Astrocyte (in vitro differentiated cells and primary cell): ENCODE measurements at regions not wholly inside any gene's neighbourhood (a gene's known extent, or its start where the extent isn't known, plus 50 kb on each side); places are given as distances from the start of the nearest gene placed in this dataset.

Experiments used
- DNase-seq: peaks from one replicate; pipeline ENCODE4 v3.0.0-alpha.2; 2010; ENCODE audit warnings: low read depth
- FAIRE-seq: peaks from 2 replicates; lab custom pipeline; 2011; peaks lifted over from hg19 to GRCh38; lab: Jason Lieb, UNC
- H2AFZ ChIP-seq: 2 replicates; pipeline ENCODE4 v1.6.0; 2012; ENCODE audit warnings: low read depth, low read length, inconsistent platforms
- H3K27ac ChIP-seq: 2 replicates; pipeline ENCODE4 v1.5.1; 2011; ENCODE audit warnings: low read depth, low read length, inconsistent platforms
- H3K27me3 ChIP-seq: 2 replicates; pipeline ENCODE4 v1.6.0; 2011; ENCODE audit warnings: low read length, inconsistent platforms; ENCODE audit not compliant: insufficient read depth
- H3K36me3 ChIP-seq: 2 replicates; pipeline ENCODE4 v1.5.1; 2011; ENCODE audit warnings: low read length, inconsistent platforms; ENCODE audit not compliant: insufficient read depth
- H3K4me1 ChIP-seq: 2 replicates; pipeline ENCODE4 v1.5.1; 2011; ENCODE audit warnings: low read length, inconsistent platforms; ENCODE audit not compliant: insufficient read depth
- H3K4me2 ChIP-seq: 2 replicates; pipeline ENCODE4 v1.6.0; 2012; ENCODE audit warnings: low read length, inconsistent platforms
- H3K4me3 ChIP-seq: 2 replicates; pipeline ENCODE4 v1.5.1; 2011; ENCODE audit warnings: low read depth, mild to moderate bottlenecking, low read length, inconsistent platforms; ENCODE audit not compliant: insufficient read depth
- H3K79me2 ChIP-seq: 2 replicates; pipeline ENCODE4 v1.6.0; 2012; ENCODE audit warnings: mild to moderate bottlenecking, low read length, inconsistent platforms; ENCODE audit not compliant: insufficient read depth
- H3K9ac ChIP-seq: 2 replicates; pipeline ENCODE4 v1.6.0; 2012; ENCODE audit warnings: mild to moderate bottlenecking, low read length, inconsistent platforms
- H3K9me3 ChIP-seq: 2 replicates; pipeline ENCODE4 v1.5.1; 2012; ENCODE audit warnings: low read depth, mild to moderate bottlenecking, low read length, inconsistent platforms; ENCODE audit not compliant: insufficient read depth
- H4K20me1 ChIP-seq: 2 replicates; pipeline ENCODE4 v1.6.0; 2012; ENCODE audit warnings: low read length, inconsistent platforms; ENCODE audit not compliant: insufficient read depth
- H3K27ac Mint-ChIP-seq: one replicate; pipeline ENCODE4 v1.8.0; 2021; ENCODE audit warnings: mild to moderate bottlenecking, mixed read lengths; ENCODE audit not compliant: unreplicated experiment
- H3K27me3 Mint-ChIP-seq: one replicate; pipeline ENCODE4 v1.8.0; 2021; ENCODE audit warnings: low read depth, mixed read lengths; ENCODE audit not compliant: unreplicated experiment
- H3K36me3 Mint-ChIP-seq: one replicate; pipeline ENCODE4 v1.8.0; 2021; ENCODE audit warnings: low read depth, mixed read lengths; ENCODE audit not compliant: unreplicated experiment
- H3K4me1 Mint-ChIP-seq: one replicate; pipeline ENCODE4 v1.8.0; 2021; ENCODE audit warnings: low read depth, mixed read lengths; ENCODE audit not compliant: unreplicated experiment
- H3K4me3 Mint-ChIP-seq: one replicate; pipeline ENCODE4 v1.8.0; 2021; ENCODE audit warnings: mild to moderate bottlenecking, moderate library complexity, mixed read lengths; ENCODE audit not compliant: unreplicated experiment
- H3K9me3 Mint-ChIP-seq: one replicate; pipeline ENCODE4 v1.8.0; 2021; ENCODE audit warnings: mild to moderate bottlenecking, mixed read lengths; ENCODE audit not compliant: unreplicated experiment
- CTCF ChIP-seq: IDR thresholded peaks from 2 replicates; pipeline ENCODE4 v1.5.1; 2011; ENCODE audit warnings: low read depth, mild to moderate bottlenecking, inconsistent platforms, low read length, moderate library complexity; ENCODE audit not compliant: insufficient read depth
- EZH2 ChIP-seq: IDR thresholded peaks from 2 replicates; pipeline ENCODE4 v1.6.1; 2012; ENCODE audit warnings: mild to moderate bottlenecking, low read length, inconsistent platforms; ENCODE audit not compliant: insufficient read depth

- DNase-seq (no peak), FAIRE-seq (no peak)
- Histone ChIP-seq H3K79me2 (no peaks in the 10 kb centered on the region), H3K4me2 (no peak overlapping the region), H4K20me1 (no peaks in the 10 kb centered on the region), H2AFZ (no peak overlapping the region), H3K4me1 (no peaks in the 10 kb centered on the region), H3K27ac (no peak overlapping the region), H3K36me3 (no peaks in the 10 kb centered on the region), H3K27me3 (no peaks in the 10 kb centered on the region), H3K9ac (no peak overlapping the region), H3K4me3 (no peak overlapping the region), H3K9me3 (no peaks in the 10 kb centered on the region)
- H3K36me3 Mint-ChIP-seq = no peaks in the 10 kb centered on the region
- peaks cover 16% of the 10 kb centered on the region for H3K4me1 Mint-ChIP-seq
- peaks cover 9% of the 10 kb centered on the region for H3K27me3 Mint-ChIP-seq
- no peak for TF ChIP-seq EZH2
- no peaks in the 10 kb centered on the region for H3K9me3 Mint-ChIP-seq
- no peak overlapping the region for H3K27ac Mint-ChIP-seq
- H3K4me3 Mint-ChIP-seq = no peak overlapping the region
These were observed 72.9 kb upstream of the IRS2 start for GRCh38 chr13:109859216-109859835.

GRCh38 chr13:109858319-109858718, 71.9 kb upstream of the IRS2 start:
- H3K4me3 ChIP-seq = no peak overlapping the region
- DNase-seq (no peak), FAIRE-seq (no peak)

GRCh38 chr13:109857803-109858202, 71.4 kb upstream of the IRS2 start:
- Histone ChIP-seq H3K9ac (no peak overlapping the region), H3K4me2 (no peak overlapping the region), H3K27me3 (no peaks in the 10 kb centered on the region), H3K4me1 (no peaks in the 10 kb centered on the region), H3K27ac (no peak overlapping the region), H3K79me2 (no peaks in the 10 kb centered on the region), H3K9me3 (no peaks in the 10 kb centered on the region), H2AFZ (no peak overlapping the region), H4K20me1 (no peaks in the 10 kb centered on the region), H3K36me3 (no peaks in the 10 kb centered on the region), H3K4me3 (no peak overlapping the region)
- DNase-seq (no peak), FAIRE-seq (no peak)
- Mint-ChIP-seq H3K27me3 (peaks cover 9% of the 10 kb centered on the region), H3K4me1 (peaks cover 16% of the 10 kb centered on the region), H3K4me3 (no peak overlapping the region), H3K27ac (no peak overlapping the region), H3K9me3 (no peaks in the 10 kb centered on the region), H3K36me3 (no peaks in the 10 kb centered on the region)
- TF ChIP-seq CTCF (no peak), EZH2 (no peak)

More at GRCh38 chr13:109858319-109858718, 71.9 kb upstream of the IRS2 start:
- Mint-ChIP-seq H3K9me3 (no peaks in the 10 kb centered on the region), H3K27ac (no peak overlapping the region), H3K4me1 (peaks cover 16% of the 10 kb centered on the region), H3K27me3 (peaks cover 9% of the 10 kb centered on the region), H3K4me3 (no peak overlapping the region), H3K36me3 (no peaks in the 10 kb centered on the region)
- Histone ChIP-seq H3K79me2 (no peaks in the 10 kb centered on the region), H3K4me1 (no peaks in the 10 kb centered on the region), H3K36me3 (no peaks in the 10 kb centered on the region), H3K9me3 (no peaks in the 10 kb centered on the region), H3K4me2 (no peak overlapping the region), H3K9ac (no peak overlapping the region), H2AFZ (no peak overlapping the region), H4K20me1 (no peaks in the 10 kb centered on the region), H3K27me3 (no peaks in the 10 kb centered on the region), H3K27ac (no peak overlapping the region)
- TF ChIP-seq CTCF (no peak), EZH2 (no peak)
